Trophoblast cell (in vitro differentiated cells and primary cell): ENCODE measurements at regions not wholly inside any gene's neighbourhood (a gene's known extent, or its start where the extent isn't known, plus 50 kb on each side); places are given as distances from the start of the nearest gene placed in this dataset.

Experiments
- DNase-seq, 2 donors: peaks; one replicate each; pipeline ENCODE4 v3.0.0-alpha.2; 2016
- H2AFZ ChIP-seq: 2 replicates; pipeline ENCODE4 v1.6.1; 2013; ENCODE audit warnings: low read length, moderate library complexity, mild to moderate bottlenecking; ENCODE audit not compliant: insufficient read depth, poor library complexity
- H2AK5ac ChIP-seq: 2 replicates; pipeline ENCODE4 v1.6.1; 2013; ENCODE audit warnings: mild to moderate bottlenecking, low read length
- H2BK120ac ChIP-seq: 2 replicates; pipeline ENCODE4 v1.6.1; 2013; ENCODE audit warnings: low read length, mild to moderate bottlenecking, moderate library complexity; ENCODE audit not compliant: insufficient read depth, poor library complexity
- H2BK12ac ChIP-seq: 2 replicates; pipeline ENCODE4 v1.6.1; 2013; ENCODE audit warnings: mild to moderate bottlenecking, low read length, moderate library complexity
- H2BK5ac ChIP-seq: 2 replicates; pipeline ENCODE4 v1.6.1; 2013; ENCODE audit warnings: low read length, low read depth, moderate library complexity, mild to moderate bottlenecking; ENCODE audit not compliant: poor library complexity
- H3K14ac ChIP-seq: 2 replicates; pipeline ENCODE4 v1.6.1; 2013; ENCODE audit warnings: mild to moderate bottlenecking, low read length
- H3K18ac ChIP-seq: 2 replicates; pipeline ENCODE4 v1.6.1; 2013; ENCODE audit warnings: mild to moderate bottlenecking, low read length
- H3K23ac ChIP-seq: 2 replicates; pipeline ENCODE4 v1.6.1; 2013; ENCODE audit warnings: low read length
- H3K27ac ChIP-seq: 2 replicates; pipeline ENCODE4 v1.5.1; 2013; ENCODE audit warnings: low read depth, mild to moderate bottlenecking, inconsistent platforms, low read length, moderate library complexity
- H3K27me3 ChIP-seq: 2 replicates; pipeline ENCODE4 v1.6.1; 2013; ENCODE audit warnings: inconsistent platforms, mild to moderate bottlenecking, low read length, moderate library complexity; ENCODE audit not compliant: insufficient read depth
- H3K36me3 ChIP-seq, 2 experiments: 1 replicate in 1 of 2; 2 replicates in 1 of 2; pipeline ENCODE4 v1.6.1; 2013; ENCODE audit warnings: low read length in 2 of 2, mild to moderate bottlenecking in 2 of 2, moderate library complexity in 1 of 2; ENCODE audit not compliant: insufficient read depth in 2 of 2, control insufficient read depth in 1 of 2
- H3K4ac ChIP-seq: 2 replicates; pipeline ENCODE4 v1.6.1; 2013; ENCODE audit warnings: low read depth, mild to moderate bottlenecking, low read length, moderate library complexity
- H3K4me1 ChIP-seq, 2 experiments: 1 replicate in 1 of 2; 2 replicates in 1 of 2; pipeline ENCODE4 v1.6.1; 2013; ENCODE audit warnings: low read length in 2 of 2, mild to moderate bottlenecking in 2 of 2, moderate library complexity in 1 of 2; ENCODE audit not compliant: insufficient read depth in 2 of 2, control insufficient read depth in 1 of 2
- H3K4me2 ChIP-seq: 2 replicates; pipeline ENCODE4 v1.6.1; 2013; ENCODE audit warnings: inconsistent platforms, mild to moderate bottlenecking, low read length, moderate library complexity
- H3K4me3 ChIP-seq: 2 replicates; pipeline ENCODE4 v1.5.1; 2013; ENCODE audit warnings: mild to moderate bottlenecking, low read depth, low read length, inconsistent platforms
- H3K79me1 ChIP-seq: one replicate; pipeline ENCODE4 v1.6.1; 2013; ENCODE audit warnings: low read length
- H3K79me2 ChIP-seq: 2 replicates; pipeline ENCODE4 v1.6.1; 2013; ENCODE audit warnings: low read length, mild to moderate bottlenecking; ENCODE audit not compliant: control insufficient read depth, insufficient read depth, poor library complexity
- H3K9ac ChIP-seq: 2 replicates; pipeline ENCODE4 v1.6.1; 2013; ENCODE audit warnings: mild to moderate bottlenecking, low read length
- H3K9me3 ChIP-seq: 2 replicates; pipeline ENCODE4 v1.6.1; 2013; ENCODE audit warnings: low read depth, mild to moderate bottlenecking, control low read depth, inconsistent platforms, low read length; ENCODE audit not compliant: insufficient read depth
- H4K12ac ChIP-seq: 2 replicates; pipeline ENCODE4 v1.6.1; 2013; ENCODE audit warnings: low read depth, mild to moderate bottlenecking, low read length, moderate library complexity
- H4K8ac ChIP-seq: 2 replicates; pipeline ENCODE4 v1.6.1; 2013; ENCODE audit warnings: low read depth, mild to moderate bottlenecking, low read length, moderate library complexity
- H4K91ac ChIP-seq: one replicate; pipeline ENCODE4 v1.6.1; 2013; ENCODE audit warnings: low read depth, mild to moderate bottlenecking, low read length, moderate library complexity
- WGBS: extraction: QIAGEN DNeasy Blood & Tissue Kit; methylation state at CpG from one replicate; pipeline ENCODE4 v1.1.7; 2013; ENCODE audit warnings: missing lambda C conversion rate; ENCODE audit not compliant: insufficient read length, insufficient coverage; ENCODE audit errors: extremely low coverage; 5-methylcytosine and 5-hydroxymethylcytosine counted together

DNA sequence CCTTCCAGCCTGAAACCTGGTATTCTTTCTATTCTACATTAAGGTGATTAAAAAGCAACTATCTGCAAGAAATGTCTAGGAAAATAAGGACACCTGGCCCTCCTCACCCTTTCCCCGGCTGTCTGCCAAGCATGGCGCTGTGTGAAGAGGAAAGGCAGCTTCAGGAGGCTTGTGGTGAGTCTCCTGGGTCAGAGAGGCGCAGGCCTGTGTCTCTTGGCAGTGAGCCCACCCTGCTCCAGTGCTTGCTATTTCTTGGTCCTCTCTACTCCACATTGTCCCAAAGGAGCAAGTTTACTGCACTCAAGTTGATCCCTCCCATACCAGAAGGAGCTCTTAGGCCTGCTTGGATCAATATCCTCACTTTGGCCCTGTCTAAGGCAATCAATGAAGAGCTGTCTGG, 520.7 kb upstream of the B3GAT1 start:
- Histone ChIP-seq H3K14ac (no peak overlapping the region), H3K27ac (no peak overlapping the region), H3K4me2 (no peak overlapping the region), H3K4ac (no peak overlapping the region), H4K8ac (no peak overlapping the region), H3K23ac (no peak overlapping the region), H2AK5ac (no peak overlapping the region), H3K18ac (no peak overlapping the region), H4K91ac (no peak overlapping the region), H2AFZ (no peak overlapping the region), H3K4me1 (no peaks in the 10 kb centered on the region), H3K9me3 (peaks cover 3% of the 10 kb centered on the region), H4K12ac (no peak overlapping the region), H2BK120ac (no peak overlapping the region), H3K9ac (no peak overlapping the region), H3K79me2 (no peaks in the 10 kb centered on the region), H3K36me3 (no peaks in the 10 kb centered on the region), H2BK5ac (no peak overlapping the region), H3K27me3 (no peaks in the 10 kb centered on the region), H2BK12ac (no peak overlapping the region), H3K4me3 (no peak overlapping the region), H3K79me1 (no peaks in the 10 kb centered on the region)
- no CpG with 5 or more reads among the region's 3 CpGs for WGBS
- no peak for DNase-seq

DNA sequence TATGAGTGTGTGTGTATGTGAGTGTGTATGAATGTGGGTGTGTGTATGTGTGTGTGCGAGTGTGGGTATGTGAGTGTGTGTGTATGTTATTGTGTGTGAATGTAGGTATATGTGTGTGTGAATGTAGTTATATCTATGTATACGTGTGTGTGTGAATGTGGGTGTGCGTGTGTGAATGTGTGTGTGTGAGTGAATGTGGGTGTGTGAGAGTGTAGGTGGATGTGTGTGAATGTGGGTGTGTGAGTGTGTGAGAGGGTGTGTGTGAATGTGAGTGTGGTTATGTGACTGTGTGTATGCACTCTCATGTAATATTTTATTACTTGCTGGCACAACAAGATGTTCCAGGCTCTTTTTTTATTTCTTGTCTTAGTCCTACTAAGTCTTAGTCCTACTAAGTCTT, 513.4 kb upstream of the B3GAT1 start:
- no peaks in the 10 kb centered on the region for H3K27me3 ChIP-seq

DNA sequence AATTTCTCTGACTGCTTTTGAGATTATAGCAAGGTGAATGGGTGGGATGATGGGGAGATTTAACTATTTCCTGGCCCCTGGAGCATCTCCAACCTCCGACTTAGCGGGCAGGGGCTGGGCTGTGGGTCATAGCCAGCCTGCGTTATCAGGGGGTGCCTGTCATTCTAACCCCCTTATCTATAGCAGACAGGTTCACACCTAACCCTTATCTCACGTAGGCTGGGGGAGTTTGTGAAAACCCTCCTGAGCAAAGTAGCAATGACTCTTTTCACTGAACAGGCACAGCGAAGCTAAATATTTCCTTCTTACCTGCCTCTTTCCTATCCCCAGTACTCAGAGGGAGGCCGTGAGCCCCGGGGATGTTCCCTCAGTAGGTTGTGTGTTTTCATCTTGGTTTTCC, 511.4 kb upstream of the B3GAT1 start:
- Histone ChIP-seq H3K9ac (no peak overlapping the region), H4K91ac (no peak overlapping the region), H3K4me2 (no peak overlapping the region), H2BK120ac (no peak overlapping the region), H3K79me1 (no peaks in the 10 kb centered on the region), H2AFZ (no peak overlapping the region), H3K9me3 (peaks cover 3% of the 10 kb centered on the region), H4K12ac (no peak overlapping the region), H2BK5ac (no peak overlapping the region), H3K36me3 (no peaks in the 10 kb centered on the region), H3K14ac (no peak overlapping the region), H3K4me1 (no peaks in the 10 kb centered on the region), H3K18ac (no peak overlapping the region), H2AK5ac (no peak overlapping the region), H3K27me3 (no peaks in the 10 kb centered on the region), H3K79me2 (no peaks in the 10 kb centered on the region), H3K4ac (no peak overlapping the region), H3K23ac (no peak overlapping the region), H3K4me3 (no peak overlapping the region), H4K8ac (no peak overlapping the region), H2BK12ac (no peak overlapping the region), H3K27ac (no peak overlapping the region)
- no CpG with 5 or more reads among the region's 7 CpGs for WGBS
- no peak for DNase-seq

More for the DNA sequence above, 513.4 kb upstream of the B3GAT1 start:
- Histone ChIP-seq H3K23ac (peak overlapping the region; percentile 73), H3K36me3 (no peaks in the 10 kb centered on the region), H3K18ac (no peak overlapping the region), H2BK12ac (no peak overlapping the region), H4K91ac (no peak overlapping the region), H3K9me3 (peaks cover 3% of the 10 kb centered on the region), H3K4me3 (no peak overlapping the region), H2BK120ac (no peak overlapping the region), H3K4me1 (no peaks in the 10 kb centered on the region), H3K4ac (no peak overlapping the region), H4K8ac (no peak overlapping the region), H3K27ac (no peak overlapping the region), H3K9ac (no peak overlapping the region), H2AK5ac (no peak overlapping the region), H2AFZ (no peak overlapping the region), H3K4me2 (no peak overlapping the region), H3K79me2 (no peaks in the 10 kb centered on the region), H4K12ac (no peak overlapping the region), H3K79me1 (no peaks in the 10 kb centered on the region), H2BK5ac (no peak overlapping the region), H3K14ac (no peak overlapping the region)
- DNase-seq, result no peak
- WGBS, result 95% methylated on average over 3 of the region's 3 CpGs

DNA sequence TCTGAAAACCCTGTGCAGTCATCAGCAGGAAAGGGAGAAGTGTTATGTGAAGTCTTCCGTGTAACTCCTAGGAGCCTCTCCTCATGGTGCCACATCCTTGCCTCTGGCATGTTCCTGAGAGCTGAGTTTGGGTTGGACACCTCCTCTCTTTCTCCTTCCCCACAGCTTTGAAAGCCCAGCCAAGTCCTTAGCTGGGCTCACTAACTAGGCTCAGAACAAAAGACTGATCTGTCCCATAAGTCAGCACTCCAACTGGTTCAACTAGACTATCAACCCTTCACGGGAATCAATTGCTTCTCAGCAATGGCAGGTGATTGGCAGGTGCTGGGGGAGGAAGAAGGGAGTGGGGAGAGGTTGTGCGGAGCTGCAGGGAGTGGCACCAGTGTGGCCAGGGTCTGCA, 509.9 kb upstream of the B3GAT1 start:
- Histone ChIP-seq H3K9ac (no peak overlapping the region), H3K9me3 (peaks cover 3% of the 10 kb centered on the region), H3K27me3 (no peaks in the 10 kb centered on the region), H3K14ac (no peak overlapping the region), H2AK5ac (no peak overlapping the region), H3K23ac (no peak overlapping the region), H2BK5ac (no peak overlapping the region), H3K79me2 (no peaks in the 10 kb centered on the region), H2BK12ac (no peak overlapping the region), H4K8ac (no peak overlapping the region), H3K4me2 (no peak overlapping the region), H3K4me3 (no peak overlapping the region), H2AFZ (no peak overlapping the region), H3K36me3 (no peaks in the 10 kb centered on the region), H4K91ac (no peak overlapping the region), H3K18ac (no peak overlapping the region), H3K27ac (no peak overlapping the region), H4K12ac (no peak overlapping the region), H3K4ac (no peak overlapping the region), H3K4me1 (no peaks in the 10 kb centered on the region), H3K79me1 (no peaks in the 10 kb centered on the region), H2BK120ac (no peak overlapping the region)
- WGBS, result no CpG with 5 or more reads among the region's 3 CpGs
- no peak for DNase-seq
